Upper lobe of left lung (tissue), 4 donors: ENCODE measurements at regions not wholly inside any gene's neighbourhood (a gene's known extent, or its start where the extent isn't known, plus 50 kb on each side); places are given as distances from the start of the nearest gene placed in this dataset.
"Not testable (repeated sequence)": the region's sequence is repeated elsewhere in the genome, so short reads cannot be mapped to it uniquely, and the experiment has no call there.

ENCODE experiments used
- CTCF ChIP-seq, 6 experiments: fragments of 450-650 bp in 4 of 6; fragments of 200-600 bp in 2 of 6; sonication (generic) in 2 of 6; IDR thresholded peaks; one replicate each; pipeline ENCODE4 v1.5.1; 2016 to 2019; ENCODE audit warnings: antibody characterized with exemption in 6 of 6
- EP300 ChIP-seq, 4 donors: sonication (generic); formaldehyde crosslinking; IDR thresholded peaks; one replicate each; pipeline ENCODE4 v1.5.1; 2017; ENCODE audit warnings: antibody characterized with exemption in 4 of 4, control low read depth in 2 of 4
- POLR2A ChIP-seq, 4 donors: fragments of 450-650 bp; IDR thresholded peaks; one replicate each; pipeline ENCODE4 v1.5.1; 2016 to 2017; ENCODE audit warnings: antibody characterized with exemption in 4 of 4, mild to moderate bottlenecking in 2 of 4
- POLR2AphosphoS5 ChIP-seq, 2 donors: sonication (generic); formaldehyde crosslinking; IDR thresholded peaks; one replicate each; pipeline ENCODE4 v1.5.1; 2017; ENCODE audit warnings: antibody characterized with exemption in 2 of 2

DNA sequence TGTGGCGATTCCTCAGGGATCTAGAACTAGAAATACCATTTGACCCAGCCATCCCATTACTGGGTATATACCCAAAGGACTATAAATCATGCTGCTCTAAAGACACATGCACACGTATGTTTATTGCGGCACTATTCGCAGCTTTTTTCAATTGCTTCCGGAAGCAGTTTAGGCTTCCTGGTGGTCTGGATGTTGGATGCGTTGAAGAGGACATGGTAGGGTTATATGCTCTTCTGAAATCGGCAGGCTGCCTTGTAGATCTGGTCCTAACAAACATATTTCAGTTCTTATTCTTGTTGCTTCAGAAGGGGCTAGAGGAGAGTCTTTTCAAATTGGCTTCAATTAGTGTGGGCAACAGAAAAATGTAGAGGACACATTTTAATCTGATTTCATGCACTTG is 243.4 kb downstream of the TMA16 start:
- not testable (repeated sequence) for TF ChIP-seq CTCF, POLR2A, EP300, POLR2AphosphoS5 (IDR thresholded peaks at IDR 0.05)
